T-cell (primary cell): ENCODE measurements at regions not wholly inside any gene's neighbourhood (a gene's known extent, or its start where the extent isn't known, plus 50 kb on each side); places are given as distances from the start of the nearest gene placed in this dataset.

Experiments
- ATAC-seq, 4 experiments: fragments of 200-7000 bp in 3 of 4; fragments of 150-1000 bp in 1 of 4; cut with Tn5 transposase; replicated peaks in 1 of 4; 1 replicate in 3 of 4; 2 replicates in 1 of 4; pipeline ENCODE4 v1.10.0; 2021; ENCODE audit warnings: moderate library complexity in 3 of 4, mild to moderate bottlenecking in 2 of 4, moderate number of reproducible peaks in 1 of 4
- CTCF ChIA-PET, 2 donors: fragments of 300-600 bp; sonication (Branson Sonifier 250); formaldehyde crosslinking; loops; one replicate each; lab custom pipeline; 2022; ENCODE audit warnings: antibody characterized with exemption in 2 of 2; lab: Charles Lee
- POLR2A ChIA-PET, 2 donors: fragments of 300-600 bp; sonication (Branson Sonifier 250); formaldehyde crosslinking; loops; one replicate each; lab custom pipeline; 2022; ENCODE audit warnings: antibody characterized with exemption in 2 of 2; lab: Charles Lee
- DNase-seq, 35 experiments: peaks; one replicate each; pipeline versions ENCODE4 v3.0.0 to v3.0.0-alpha.2; 2013 to 2023
- H3K27ac ChIP-seq: one replicate; pipeline ENCODE4 v1.5.1; 2013; ENCODE audit warnings: low read length
- H3K27me3 ChIP-seq, 2 experiments: replicated peaks in 1 of 2; 1 replicate in 1 of 2; 2 replicates in 1 of 2; pipeline versions ENCODE4 v1.6.1 to v1.7.0; 2013; ENCODE audit warnings: low read length in 1 of 2, mixed read lengths in 1 of 2; ENCODE audit not compliant: control insufficient read depth in 2 of 2, insufficient read depth in 2 of 2; ENCODE audit errors: extremely low read depth in 1 of 2
- H3K36me3 ChIP-seq, 2 donors: 1 replicate in 1 of 2; 2 replicates in 1 of 2; pipeline versions ENCODE4 v1.6.1 to v1.7.0; 2013; ENCODE audit warnings: low read length in 1 of 2; ENCODE audit not compliant: control insufficient read depth in 2 of 2, insufficient read depth in 1 of 2; ENCODE audit errors: extremely low read depth in 1 of 2
- H3K4me1 ChIP-seq, 2 experiments: 1 replicate in 1 of 2; 2 replicates in 1 of 2; pipeline versions ENCODE4 v1.6.1 to v1.7.0; 2013; ENCODE audit warnings: low read length in 2 of 2, mixed read lengths in 1 of 2; ENCODE audit not compliant: insufficient read depth in 2 of 2, control insufficient read depth in 1 of 2; ENCODE audit errors: extremely low read depth in 1 of 2
- H3K4me3 ChIP-seq, 2 donors: 1 replicate in 1 of 2; 2 replicates in 1 of 2; pipeline versions ENCODE4 v1.5.1 to v1.7.0; 2013; ENCODE audit warnings: mild to moderate bottlenecking in 2 of 2, low read length in 1 of 2, moderate library complexity in 1 of 2; ENCODE audit not compliant: control insufficient read depth in 1 of 2; ENCODE audit errors: extremely low read depth in 1 of 2
- H3K9me3 ChIP-seq: 2 replicates; pipeline ENCODE4 v1.7.0; 2013
- H3K27ac Mint-ChIP-seq, 2 donors: one replicate each; pipeline ENCODE4 v1.8.0; 2020 to 2021; ENCODE audit warnings: mild to moderate bottlenecking in 2 of 2, mixed read lengths in 2 of 2
- H3K27me3 Mint-ChIP-seq, 2 donors: one replicate each; pipeline ENCODE4 v1.8.0; 2021 to 2022; ENCODE audit warnings: mixed read lengths in 2 of 2
- H3K36me3 Mint-ChIP-seq: one replicate; pipeline ENCODE4 v1.8.0; 2021; ENCODE audit warnings: mixed read lengths
- H3K4me1 Mint-ChIP-seq, 3 donors: one replicate each; pipeline ENCODE4 v1.8.0; 2020 to 2022; ENCODE audit warnings: mixed read lengths in 3 of 3, mild to moderate bottlenecking in 1 of 3
- H3K4me3 Mint-ChIP-seq, 3 donors: one replicate each; pipeline ENCODE4 v1.8.0; 2020 to 2022; ENCODE audit warnings: mild to moderate bottlenecking in 3 of 3, mixed read lengths in 3 of 3, moderate library complexity in 3 of 3
- H3K9me3 Mint-ChIP-seq, 3 donors: one replicate each; pipeline ENCODE4 v1.8.0; 2020 to 2022; ENCODE audit warnings: mixed read lengths in 3 of 3
- WGBS: methylation state at CpG from one replicate; pipeline ENCODE4 v1.1.5; 2013; ENCODE audit warnings: missing lambda C conversion rate; ENCODE audit not compliant: insufficient coverage; 5-methylcytosine and 5-hydroxymethylcytosine counted together

GRCh38 chr21:23804866-23805265 is 1802.4 kb downstream of the MRPL39 start:
- Histone ChIP-seq H3K27me3 (no peaks in the 10 kb centered on the region), H3K4me1 (no peaks in the 10 kb centered on the region), H3K36me3 (no peaks in the 10 kb centered on the region), H3K9me3 (no peaks in the 10 kb centered on the region), H3K27ac (no peak overlapping the region), H3K4me3 (no peak overlapping the region)
- DNase-seq (no peak), ATAC-seq (no peak)
- Mint-ChIP-seq H3K36me3 (no peaks in the 10 kb centered on the region), H3K4me3 (no peak overlapping the region), H3K27me3 (no peaks in the 10 kb centered on the region), H3K9me3 (no peaks in the 10 kb centered on the region), H3K4me1 (no peaks in the 10 kb centered on the region), H3K27ac (no peak overlapping the region)
- ChIA-PET CTCF (interaction anchor here in 1 of 2 donors (0.6 kb wide), 1 partner anchor 205 kb away, joined by 12 read pairs; no protein-coding TSS in a partner anchor), POLR2A (no interaction called here)
- WGBS, result 77% methylated on average over 2 of the region's 5 CpGs

DNA sequence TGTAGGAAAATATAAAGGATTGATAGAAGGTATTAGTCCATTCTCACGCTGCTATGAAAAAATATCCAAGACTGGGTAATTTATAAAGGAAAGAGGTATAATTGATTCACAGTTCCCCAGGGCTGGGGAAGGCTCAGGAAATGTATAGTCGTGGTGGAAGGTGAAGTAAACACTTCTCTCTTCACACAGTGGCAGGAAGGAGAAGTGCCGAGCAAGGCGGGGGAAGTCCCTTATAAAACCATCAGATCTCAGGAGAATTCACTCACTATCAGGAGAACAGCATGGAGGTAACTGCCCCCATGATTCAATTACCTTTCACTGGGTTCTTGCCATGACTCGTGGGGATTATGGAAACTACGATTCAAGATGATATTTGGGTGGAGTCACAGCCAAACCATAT is 1806.0 kb downstream of the MRPL39 start:
- DNase-seq (no peak), ATAC-seq (no peak)
- Mint-ChIP-seq H3K36me3 (no peaks in the 10 kb centered on the region), H3K27ac (no peak overlapping the region), H3K9me3 (no peaks in the 10 kb centered on the region), H3K4me3 (no peak overlapping the region), H3K27me3 (no peaks in the 10 kb centered on the region), H3K4me1 (no peaks in the 10 kb centered on the region)
- Histone ChIP-seq H3K27ac (no peak overlapping the region), H3K4me1 (no peaks in the 10 kb centered on the region), H3K9me3 (no peaks in the 10 kb centered on the region), H3K27me3 (no peaks in the 10 kb centered on the region), H3K36me3 (no peaks in the 10 kb centered on the region), H3K4me3 (no peak overlapping the region)
- ChIA-PET CTCF (no interaction called here), POLR2A (no interaction called here)
- WGBS, result no CpG with 5 or more reads among the region's 6 CpGs

GRCh38 chr21:23799376-23799775 is 1807.9 kb downstream of the MRPL39 start:
- Histone ChIP-seq H3K9me3 (no peaks in the 10 kb centered on the region), H3K36me3 (no peaks in the 10 kb centered on the region), H3K4me1 (no peaks in the 10 kb centered on the region), H3K4me3 (no peak overlapping the region), H3K27me3 (no peaks in the 10 kb centered on the region), H3K27ac (no peak overlapping the region)
- WGBS, result no CpG with 5 or more reads among the region's 5 CpGs
- no peak for DNase-seq
- no peaks in the 10 kb centered on the region for H3K9me3 Mint-ChIP-seq
- POLR2A ChIA-PET, result no interaction called here
- no peak overlapping the region for H3K27ac Mint-ChIP-seq
- H3K36me3 Mint-ChIP-seq, result no peaks in the 10 kb centered on the region
- no peaks in the 10 kb centered on the region for H3K27me3 Mint-ChIP-seq
- H3K4me1 Mint-ChIP-seq, result no peaks in the 10 kb centered on the region
- no peak for ATAC-seq
- no peak overlapping the region for H3K4me3 Mint-ChIP-seq
- CTCF ChIA-PET, result no interaction called here

- H3K27me3 Mint-ChIP-seq, result no peaks in the 10 kb centered on the region
- WGBS, result no CpG with 5 or more reads among the region's 1 CpG
- H3K4me3 ChIP-seq, result no peak overlapping the region
These were observed 1815.0 kb downstream of the MRPL39 start for GRCh38 chr21:23792300-23792699.

DNA sequence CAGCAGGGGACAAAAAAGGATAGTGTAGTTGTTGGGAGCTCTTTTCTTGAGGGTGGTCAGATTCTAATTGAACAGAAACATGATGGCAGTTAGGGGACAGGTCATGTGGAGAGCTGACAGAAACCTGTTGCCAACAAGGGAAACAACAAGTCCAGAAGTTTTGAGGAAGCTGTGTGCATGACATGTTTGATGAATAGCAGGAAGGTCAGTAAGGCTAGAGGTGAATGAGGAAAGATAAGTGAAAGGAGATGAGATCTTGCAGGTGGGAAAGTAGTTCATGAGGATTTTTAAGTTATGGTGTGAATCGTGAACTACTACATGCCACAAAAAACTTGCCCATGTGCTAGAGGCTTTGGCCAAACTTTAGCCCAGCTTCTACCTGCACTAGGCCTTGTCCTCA is 1817.4 kb downstream of the MRPL39 start:
- ATAC-seq (no peak), DNase-seq (no peak)
- H3K27ac Mint-ChIP-seq, result no peak overlapping the region
- no CpG with 5 or more reads among the region's 1 CpG for WGBS
- Histone ChIP-seq H3K27ac (no peak overlapping the region), H3K4me1 (no peaks in the 10 kb centered on the region), H3K9me3 (no peaks in the 10 kb centered on the region), H3K4me3 (no peak overlapping the region), H3K27me3 (no peaks in the 10 kb centered on the region), H3K36me3 (no peaks in the 10 kb centered on the region)
- H3K4me1 Mint-ChIP-seq, result no peaks in the 10 kb centered on the region
- ChIA-PET CTCF (no interaction called here), POLR2A (interaction anchor here in 1 of 2 donors (0.6 kb wide), 1 partner anchor 29 kb away, joined by 4 read pairs; no protein-coding TSS in a partner anchor)
- H3K27me3 Mint-ChIP-seq, result no peaks in the 10 kb centered on the region
- no peaks in the 10 kb centered on the region for H3K9me3 Mint-ChIP-seq
- H3K4me3 Mint-ChIP-seq, result no peak overlapping the region
- H3K36me3 Mint-ChIP-seq, result no peaks in the 10 kb centered on the region

More at GRCh38 chr21:23792300-23792699, 1815.0 kb downstream of the MRPL39 start:
- Histone ChIP-seq H3K4me1 (no peaks in the 10 kb centered on the region), H3K27ac (no peak overlapping the region), H3K36me3 (no peaks in the 10 kb centered on the region), H3K27me3 (no peaks in the 10 kb centered on the region), H3K9me3 (no peaks in the 10 kb centered on the region)
- ATAC-seq (no peak), DNase-seq (no peak)
- no peaks in the 10 kb centered on the region for H3K4me1 Mint-ChIP-seq
- ChIA-PET POLR2A (no interaction called here), CTCF (no interaction called here)
- H3K27ac Mint-ChIP-seq, result no peak overlapping the region
- H3K4me3 Mint-ChIP-seq, result no peak overlapping the region
- no peaks in the 10 kb centered on the region for H3K9me3 Mint-ChIP-seq
- no peaks in the 10 kb centered on the region for H3K36me3 Mint-ChIP-seq

DNA sequence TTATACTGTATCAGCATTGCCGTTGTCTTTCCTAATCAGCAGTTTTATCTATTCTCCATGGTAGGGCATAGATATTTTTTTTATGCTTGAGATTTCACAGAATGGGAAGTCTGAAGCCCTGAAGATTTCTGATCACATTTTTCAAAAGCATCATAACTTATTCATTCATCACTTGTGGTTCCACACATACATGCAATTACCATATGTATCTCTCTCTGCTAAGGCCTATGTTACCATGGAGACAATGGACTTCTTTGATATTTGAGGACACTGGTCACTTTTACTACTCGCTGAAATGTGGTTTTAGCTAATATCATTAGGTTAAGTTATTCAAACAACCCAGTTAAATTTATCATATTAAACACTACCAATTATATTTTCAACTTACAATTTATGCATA is 1827.0 kb downstream of the MRPL39 start:
- Mint-ChIP-seq H3K4me3 (no peak overlapping the region), H3K36me3 (no peaks in the 10 kb centered on the region), H3K27me3 (peaks cover 1 to 3% of the 10 kb centered on the region in 2 donors), H3K27ac (no peak overlapping the region), H3K9me3 (no peaks in the 10 kb centered on the region), H3K4me1 (no peaks in the 10 kb centered on the region)
- H3K4me3 ChIP-seq, result no peak overlapping the region
- H3K27me3 ChIP-seq, result no peaks in the 10 kb centered on the region
- H3K9me3 ChIP-seq, result no peaks in the 10 kb centered on the region
- ChIA-PET POLR2A (interaction anchor here in 1 of 2 donors (0.6 kb wide), 1 partner anchor 19 kb away, joined by 3 read pairs; no protein-coding TSS in a partner anchor), CTCF (no interaction called here)
- no peak overlapping the region for H3K27ac ChIP-seq
- no peak for DNase-seq
- H3K4me1 ChIP-seq, result no peaks in the 10 kb centered on the region
- no CpG with 5 or more reads among the region's 2 CpGs for WGBS
- no peaks in the 10 kb centered on the region for H3K36me3 ChIP-seq
- ATAC-seq, result no peak

DNA sequence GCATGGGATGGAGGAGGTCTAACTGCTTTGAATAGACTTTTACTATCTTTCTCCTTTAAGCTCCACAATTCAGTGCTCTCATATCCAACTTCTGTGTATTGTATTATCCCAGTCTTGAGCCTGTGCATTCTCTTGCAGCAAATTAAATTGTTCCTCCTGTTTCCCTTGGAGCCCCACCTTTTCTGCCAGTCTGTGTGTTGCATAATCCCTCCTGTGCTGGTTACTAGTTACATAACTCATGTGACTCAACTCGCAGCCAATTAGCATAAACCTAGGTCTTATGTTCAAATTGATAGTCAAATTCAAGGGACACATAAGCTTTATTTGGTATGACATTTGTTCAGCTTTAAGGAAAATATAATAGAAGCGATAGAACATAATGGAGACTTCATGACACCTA is 1863.5 kb downstream of the MRPL39 start:
- Mint-ChIP-seq H3K27me3 (peaks cover 0 to 4% of the 10 kb centered on the region in 2 donors), H3K9me3 (peaks cover 0 to 11% (median 5%) of the 10 kb centered on the region in 3 donors), H3K4me1 (no peaks in the 10 kb centered on the region), H3K4me3 (no peak overlapping the region), H3K27ac (no peak overlapping the region), H3K36me3 (no peaks in the 10 kb centered on the region)
- ChIA-PET CTCF (no interaction called here), POLR2A (no interaction called here)
- no peaks in the 10 kb centered on the region for H3K27me3 ChIP-seq
- no peak overlapping the region for H3K27ac ChIP-seq
- no peak for ATAC-seq
- no peaks in the 10 kb centered on the region for H3K4me1 ChIP-seq
- no peaks in the 10 kb centered on the region for H3K9me3 ChIP-seq
- no peaks in the 10 kb centered on the region for H3K36me3 ChIP-seq
- no peak for DNase-seq
- H3K4me3 ChIP-seq, result no peak overlapping the region
- WGBS, result no CpG with 5 or more reads among the region's 2 CpGs
